ENCODE measurements at regions not wholly inside any gene's neighbourhood (a gene's known extent, or its start where the extent isn't known, plus 50 kb on each side); places are given as distances from the start of the nearest gene placed in this dataset.

DNA sequence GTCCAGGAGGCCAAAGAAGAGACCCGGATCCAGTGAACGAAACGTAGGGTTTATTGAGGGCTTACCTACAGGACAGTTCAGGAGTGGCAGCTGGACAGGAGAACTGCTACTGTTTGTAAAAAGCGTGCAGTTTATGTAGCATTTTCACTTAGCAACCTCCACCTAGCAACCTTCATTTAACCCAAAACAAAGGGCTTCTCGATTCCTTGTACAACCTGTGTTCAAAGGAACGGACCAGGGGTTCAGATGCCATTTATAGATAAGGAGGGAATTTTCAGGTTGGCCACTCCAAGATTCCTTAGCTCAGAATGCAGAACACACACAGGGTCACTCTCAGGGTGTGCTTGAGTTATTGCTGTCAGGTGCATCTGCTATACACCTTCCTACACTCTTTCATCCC is 65.1 kb upstream of the YWHAQ start:
- TF ChIP-seq, protein P1, sequence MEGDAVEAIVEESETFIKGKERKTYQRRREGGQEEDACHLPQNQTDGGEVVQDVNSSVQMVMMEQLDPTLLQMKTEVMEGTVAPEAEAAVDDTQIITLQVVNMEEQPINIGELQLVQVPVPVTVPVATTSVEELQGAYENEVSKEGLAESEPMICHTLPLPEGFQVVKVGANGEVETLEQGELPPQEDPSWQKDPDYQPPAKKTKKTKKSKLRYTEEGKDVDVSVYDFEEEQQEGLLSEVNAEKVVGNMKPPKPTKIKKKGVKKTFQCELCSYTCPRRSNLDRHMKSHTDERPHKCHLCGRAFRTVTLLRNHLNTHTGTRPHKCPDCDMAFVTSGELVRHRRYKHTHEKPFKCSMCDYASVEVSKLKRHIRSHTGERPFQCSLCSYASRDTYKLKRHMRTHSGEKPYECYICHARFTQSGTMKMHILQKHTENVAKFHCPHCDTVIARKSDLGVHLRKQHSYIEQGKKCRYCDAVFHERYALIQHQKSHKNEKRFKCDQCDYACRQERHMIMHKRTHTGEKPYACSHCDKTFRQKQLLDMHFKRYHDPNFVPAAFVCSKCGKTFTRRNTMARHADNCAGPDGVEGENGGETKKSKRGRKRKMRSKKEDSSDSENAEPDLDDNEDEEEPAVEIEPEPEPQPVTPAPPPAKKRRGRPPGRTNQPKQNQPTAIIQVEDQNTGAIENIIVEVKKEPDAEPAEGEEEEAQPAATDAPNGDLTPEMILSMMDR (conservative IDR thresholded peaks at IDR 0.05; ENCODE audit: low read length), result no peak
- TF ChIP-seq EZH2phosphoT487 (IDR thresholded peaks at IDR 0.05; ENCODE audit: borderline replicate concordance), result no peak
